SH-SY5Y (cell line): ENCODE measurements at regions not wholly inside any gene's neighbourhood (a gene's known extent, or its start where the extent isn't known, plus 50 kb on each side); places are given as distances from the start of the nearest gene placed in this dataset.

Experiments
- GATA2 ChIP-seq: IDR thresholded peaks from 2 replicates; pipeline ENCODE4 v1.6.1; 2011; ENCODE audit warnings: mild to moderate bottlenecking, low read depth, low read length
- GATA3 ChIP-seq: IDR thresholded peaks from 2 replicates; pipeline ENCODE4 v1.6.1; 2011; ENCODE audit warnings: low read depth, mild to moderate bottlenecking, low read length, moderate library complexity

- TF ChIP-seq GATA2 (no peak), GATA3 (no peak)
Measured at GRCh38 chr10:118439824-118440223, 97.7 kb upstream of the FAM204A start.
